MCF 10A (cell line): ENCODE measurements at regions not wholly inside any gene's neighbourhood (a gene's known extent, or its start where the extent isn't known, plus 50 kb on each side); places are given as distances from the start of the nearest gene placed in this dataset.

Source experiments
- BruUV-seq: library from RNA; stranded (reverse); fragments of 400-500 nt; replicated peaks from 2 replicates; lab custom pipeline; 2021; lab: Mats Ljungman, UMichigan
- CTCF ChIA-PET: fragments of 300-600 bp; sonication (Branson Sonifier 250); formaldehyde crosslinking; extraction: SDS; loops from one replicate; lab custom pipeline; 2021; ENCODE audit warnings: antibody characterized with exemption, inconsistent platforms; lab: Yijun Ruan, JAX
- POLR2A ChIA-PET: fragments of 300-600, 350-650 bp; sonication (Branson Sonifier 250); formaldehyde crosslinking; extraction: SDS; loops from one replicate; lab custom pipeline; 2020; ENCODE audit warnings: antibody characterized with exemption, inconsistent platforms; lab: Yijun Ruan, JAX
- DNase-seq: peaks from one replicate; pipeline ENCODE4 v3.0.0-alpha.2; 2018; ENCODE audit not compliant: unreplicated experiment
- H3K27ac Mint-ChIP-seq: one replicate; pipeline ENCODE4 v1.8.0; 2022; ENCODE audit warnings: mild to moderate bottlenecking, low read depth, mixed read lengths; ENCODE audit not compliant: unreplicated experiment
- H3K27me3 Mint-ChIP-seq: one replicate; pipeline ENCODE4 v1.8.0; 2022; ENCODE audit warnings: mixed read lengths; ENCODE audit not compliant: insufficient read depth, unreplicated experiment
- H3K36me3 Mint-ChIP-seq: one replicate; pipeline ENCODE4 v1.8.0; 2022; ENCODE audit warnings: mild to moderate bottlenecking, moderate library complexity, mixed read lengths; ENCODE audit not compliant: insufficient read depth, unreplicated experiment
- H3K4me1 Mint-ChIP-seq: one replicate; pipeline ENCODE4 v1.8.0; 2022; ENCODE audit warnings: mixed read lengths; ENCODE audit not compliant: insufficient read depth, unreplicated experiment
- H3K4me3 Mint-ChIP-seq: one replicate; pipeline ENCODE4 v1.8.0; 2022; ENCODE audit warnings: mild to moderate bottlenecking, moderate library complexity, mixed read lengths; ENCODE audit not compliant: unreplicated experiment
- H3K9me3 Mint-ChIP-seq: one replicate; pipeline ENCODE4 v1.8.0; 2022; ENCODE audit warnings: mixed read lengths; ENCODE audit not compliant: unreplicated experiment
- intact Hi-C: fragments of 100-400 bp; cut with micrococcal nuclease; formaldehyde crosslinking; loops from 2 replicates; pipeline ENCODE4 v1.14.1; 2022
- TF ChIP-seq, protein P1 (sequence below): fragments of 200-600 bp; IDR thresholded peaks from one replicate; pipeline ENCODE4 v1.8.0; 2022; ENCODE audit warnings: antibody characterized with exemption, mild to moderate bottlenecking; ENCODE audit not compliant: unreplicated experiment

DNA sequence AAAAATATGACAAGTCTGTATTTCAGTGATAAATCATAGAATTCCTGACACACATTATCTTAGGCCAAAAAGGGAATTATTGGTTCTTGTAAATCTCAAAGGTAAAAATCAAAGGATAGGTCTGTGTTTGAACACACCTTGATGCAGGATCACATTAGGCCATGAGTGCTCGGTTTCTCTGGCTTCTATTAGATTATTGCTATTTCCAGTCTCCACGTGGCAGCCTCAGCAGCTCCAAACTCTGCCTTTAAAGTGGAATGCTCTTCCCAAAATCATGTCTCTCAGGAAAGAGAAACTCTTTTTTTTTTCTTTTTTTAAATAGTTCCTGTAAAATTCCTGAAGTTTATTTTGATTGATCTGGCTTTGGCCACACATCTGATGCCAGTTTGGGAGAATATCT, 105.6 kb upstream of the FRMD6 start:
- intact Hi-C loops: loop anchor here (2.0 to 10.0 kb wide), 3 partner anchors 57 to 264 kb away; no protein-coding TSS in a partner anchor
- Mint-ChIP-seq H3K4me3 (no peak overlapping the region), H3K4me1 (peaks cover 54% of the 10 kb centered on the region), H3K27ac (peak overlapping the region; percentile 94), H3K36me3 (no peaks in the 10 kb centered on the region), H3K9me3 (no peaks in the 10 kb centered on the region), H3K27me3 (no peaks in the 10 kb centered on the region)
- ChIA-PET CTCF (interaction anchor here (0.6 to 1.4 kb wide), 7 partner anchors 13 to 601 kb away, joined by 3 to 5 read pairs (median 4); no protein-coding TSS in a partner anchor), POLR2A (interaction anchor here (0.6 to 7.7 kb wide), 34 partner anchors 8 to 445 kb away, joined by 3 to 124 read pairs (median 5); partner anchors contain the start of gene FRMD6)
- DNase-seq: no peak
- BruUV-seq: no TSS peak
- TF ChIP-seq, protein P1, sequence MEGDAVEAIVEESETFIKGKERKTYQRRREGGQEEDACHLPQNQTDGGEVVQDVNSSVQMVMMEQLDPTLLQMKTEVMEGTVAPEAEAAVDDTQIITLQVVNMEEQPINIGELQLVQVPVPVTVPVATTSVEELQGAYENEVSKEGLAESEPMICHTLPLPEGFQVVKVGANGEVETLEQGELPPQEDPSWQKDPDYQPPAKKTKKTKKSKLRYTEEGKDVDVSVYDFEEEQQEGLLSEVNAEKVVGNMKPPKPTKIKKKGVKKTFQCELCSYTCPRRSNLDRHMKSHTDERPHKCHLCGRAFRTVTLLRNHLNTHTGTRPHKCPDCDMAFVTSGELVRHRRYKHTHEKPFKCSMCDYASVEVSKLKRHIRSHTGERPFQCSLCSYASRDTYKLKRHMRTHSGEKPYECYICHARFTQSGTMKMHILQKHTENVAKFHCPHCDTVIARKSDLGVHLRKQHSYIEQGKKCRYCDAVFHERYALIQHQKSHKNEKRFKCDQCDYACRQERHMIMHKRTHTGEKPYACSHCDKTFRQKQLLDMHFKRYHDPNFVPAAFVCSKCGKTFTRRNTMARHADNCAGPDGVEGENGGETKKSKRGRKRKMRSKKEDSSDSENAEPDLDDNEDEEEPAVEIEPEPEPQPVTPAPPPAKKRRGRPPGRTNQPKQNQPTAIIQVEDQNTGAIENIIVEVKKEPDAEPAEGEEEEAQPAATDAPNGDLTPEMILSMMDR: no peak

DNA sequence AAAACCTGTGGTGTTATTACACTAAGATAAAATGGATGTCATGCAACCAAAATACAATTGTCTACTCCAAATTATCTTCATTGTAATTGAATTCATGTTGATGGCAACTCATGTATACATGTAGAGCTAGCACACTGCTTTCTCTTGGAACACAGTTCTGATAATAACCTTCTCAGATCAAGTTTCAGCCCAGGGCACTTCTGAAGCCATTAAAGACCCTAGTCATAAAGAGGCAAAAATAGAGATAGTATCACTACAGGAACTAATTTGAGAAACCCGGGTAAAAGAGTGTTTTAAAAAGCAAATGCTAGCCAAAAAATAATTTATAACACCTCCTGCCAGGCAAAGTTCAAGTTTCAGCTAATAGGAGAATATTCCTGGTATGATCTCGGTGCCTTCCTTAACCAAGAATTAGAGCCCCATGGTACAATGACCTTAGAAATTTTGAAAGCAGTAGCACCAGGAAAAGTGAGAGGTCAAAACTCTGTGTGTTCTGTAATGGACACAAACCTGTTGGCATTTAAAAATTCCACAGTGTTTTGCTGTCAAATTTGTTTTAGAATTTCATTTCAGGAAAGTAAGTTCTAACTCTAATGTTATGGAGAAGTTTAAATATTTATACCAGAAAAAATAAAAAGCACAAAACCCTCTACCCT, 105.0 kb upstream of the FRMD6 start:
- CTCF ChIA-PET: interaction anchor here (0.6 to 1.4 kb wide), 4 partner anchors 18 to 601 kb away, joined by 3 to 4 read pairs (median 4); no protein-coding TSS in a partner anchor
- H3K4me1 Mint-ChIP-seq: peaks cover 47% of the 10 kb centered on the region
- H3K9me3 Mint-ChIP-seq: no peaks in the 10 kb centered on the region
- H3K4me3 Mint-ChIP-seq: peak overlapping the region; percentile 46
- H3K27ac Mint-ChIP-seq: peak overlapping the region; percentile 94
- TF ChIP-seq, protein P1: no peak
- intact Hi-C loops: loop anchor here (1.0 to 10.0 kb wide), 5 partner anchors 58 to 264 kb away; no protein-coding TSS in a partner anchor
- no peaks in the 10 kb centered on the region for H3K36me3 Mint-ChIP-seq
- DNase-seq: no peak
- TSS peak; percentile 98 for BruUV-seq
- no peaks in the 10 kb centered on the region for H3K27me3 Mint-ChIP-seq
- POLR2A ChIA-PET: interaction anchor here (0.6 to 7.7 kb wide), 24 partner anchors 8 to 604 kb away, joined by 3 to 124 read pairs (median 5); partner anchors contain the start of gene FRMD6

DNA sequence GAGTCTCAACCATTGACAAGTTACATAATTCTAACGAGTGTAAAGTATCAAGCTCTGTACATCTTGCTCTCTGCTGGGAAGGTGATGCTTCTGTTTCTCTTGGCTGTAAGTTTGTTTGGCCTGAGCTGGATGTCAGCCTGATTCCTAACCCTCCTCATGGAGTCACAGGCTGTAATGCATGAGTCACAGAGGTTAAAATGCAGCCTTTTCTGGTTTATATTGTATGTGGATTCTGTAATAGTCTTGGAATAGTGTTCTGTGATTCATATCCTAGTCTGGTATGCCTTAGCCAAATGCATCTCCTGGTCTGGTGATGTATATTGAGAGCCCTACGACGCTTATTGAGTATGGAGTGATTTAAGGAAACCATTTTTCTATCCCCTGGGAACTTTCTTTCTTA, 104.5 kb upstream of the FRMD6 start:
- peak; percentile 99 for DNase-seq
- H3K27ac Mint-ChIP-seq: peak overlapping the region; percentile 94
- CTCF ChIA-PET: interaction anchor here (0.6 to 1.7 kb wide), 6 partner anchors 17 to 150 kb away, joined by 3 to 4 read pairs (median 3); no protein-coding TSS in a partner anchor
- peak overlapping the region; percentile 46 for H3K4me3 Mint-ChIP-seq
- H3K36me3 Mint-ChIP-seq: no peaks in the 10 kb centered on the region
- intact Hi-C loops: loop anchor here (1.0 to 10.0 kb wide), 5 partner anchors 58 to 265 kb away; no protein-coding TSS in a partner anchor
- no peaks in the 10 kb centered on the region for H3K9me3 Mint-ChIP-seq
- no peaks in the 10 kb centered on the region for H3K27me3 Mint-ChIP-seq
- POLR2A ChIA-PET: interaction anchor here (0.9 to 7.7 kb wide), 20 partner anchors 9 to 264 kb away, joined by 3 to 124 read pairs (median 6); partner anchors contain the start of gene FRMD6
- BruUV-seq: no TSS peak
- peaks cover 45% of the 10 kb centered on the region for H3K4me1 Mint-ChIP-seq
- TF ChIP-seq, protein P1: no peak

DNA sequence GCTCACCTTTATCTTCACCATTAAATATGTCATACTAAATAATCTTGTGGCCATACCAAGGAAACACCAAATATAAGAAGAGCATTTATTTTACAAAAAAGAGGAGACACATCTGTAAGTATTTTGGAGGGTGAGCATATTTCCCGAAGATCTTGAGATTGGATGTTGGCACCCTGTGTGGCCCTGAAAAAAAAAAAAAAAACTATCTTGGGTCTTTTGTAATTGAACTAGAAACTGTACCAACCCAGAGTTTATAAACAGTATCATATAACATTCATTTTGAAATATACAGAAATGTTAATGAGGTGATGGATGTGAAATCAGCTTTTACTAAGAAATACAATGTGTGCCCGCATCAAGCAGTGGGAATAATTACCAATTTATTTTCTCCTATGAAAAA, 104.0 kb upstream of the FRMD6 start:
- TF ChIP-seq, protein P1: no peak
- Mint-ChIP-seq H3K9me3 (no peaks in the 10 kb centered on the region), H3K36me3 (no peaks in the 10 kb centered on the region), H3K27ac (peak overlapping the region; percentile 94), H3K4me3 (peak overlapping the region; percentile 46), H3K4me1 (peaks cover 47% of the 10 kb centered on the region), H3K27me3 (no peaks in the 10 kb centered on the region)
- ChIA-PET POLR2A (interaction anchor here (0.7 to 7.7 kb wide), 21 partner anchors 9 to 264 kb away, joined by 3 to 124 read pairs (median 5); partner anchors contain the start of gene FRMD6), CTCF (interaction anchor here (0.6 to 1.7 kb wide), 7 partner anchors 17 to 151 kb away, joined by 3 to 6 read pairs (median 3); no protein-coding TSS in a partner anchor)
- BruUV-seq: TSS peak; percentile 74
- intact Hi-C loops: loop anchor here (1.0 to 10.0 kb wide), 5 partner anchors 59 to 265 kb away; no protein-coding TSS in a partner anchor
- DNase-seq: peak; percentile 33
